ENCODE measurements at regions not wholly inside any gene's neighbourhood (a gene's known extent, or its start where the extent isn't known, plus 50 kb on each side); places are given as distances from the start of the nearest gene placed in this dataset.

DNA sequence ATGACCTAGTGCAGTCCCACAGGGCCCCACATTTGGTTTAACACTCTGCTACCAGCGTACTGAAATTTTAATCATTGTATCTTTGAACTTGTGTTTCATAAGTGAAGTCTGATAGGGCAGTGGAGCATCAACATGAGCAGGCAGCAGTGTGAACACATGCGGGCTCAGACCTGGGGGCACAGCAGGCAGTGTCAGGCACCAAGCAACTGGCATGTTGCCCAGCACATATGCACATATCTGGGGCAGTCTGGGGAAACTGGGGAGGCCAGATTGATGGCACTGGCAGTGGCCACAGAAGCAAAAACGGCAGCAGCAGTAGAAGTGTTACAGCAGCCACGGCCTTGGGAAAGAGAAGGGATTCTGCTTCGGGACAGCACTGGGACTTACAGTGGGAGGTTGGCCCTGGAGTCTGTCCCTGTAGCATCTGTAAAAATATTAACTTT is 353.9 kb upstream of the KCNMB2 start:
- TF ChIP-seq, protein P1, sequence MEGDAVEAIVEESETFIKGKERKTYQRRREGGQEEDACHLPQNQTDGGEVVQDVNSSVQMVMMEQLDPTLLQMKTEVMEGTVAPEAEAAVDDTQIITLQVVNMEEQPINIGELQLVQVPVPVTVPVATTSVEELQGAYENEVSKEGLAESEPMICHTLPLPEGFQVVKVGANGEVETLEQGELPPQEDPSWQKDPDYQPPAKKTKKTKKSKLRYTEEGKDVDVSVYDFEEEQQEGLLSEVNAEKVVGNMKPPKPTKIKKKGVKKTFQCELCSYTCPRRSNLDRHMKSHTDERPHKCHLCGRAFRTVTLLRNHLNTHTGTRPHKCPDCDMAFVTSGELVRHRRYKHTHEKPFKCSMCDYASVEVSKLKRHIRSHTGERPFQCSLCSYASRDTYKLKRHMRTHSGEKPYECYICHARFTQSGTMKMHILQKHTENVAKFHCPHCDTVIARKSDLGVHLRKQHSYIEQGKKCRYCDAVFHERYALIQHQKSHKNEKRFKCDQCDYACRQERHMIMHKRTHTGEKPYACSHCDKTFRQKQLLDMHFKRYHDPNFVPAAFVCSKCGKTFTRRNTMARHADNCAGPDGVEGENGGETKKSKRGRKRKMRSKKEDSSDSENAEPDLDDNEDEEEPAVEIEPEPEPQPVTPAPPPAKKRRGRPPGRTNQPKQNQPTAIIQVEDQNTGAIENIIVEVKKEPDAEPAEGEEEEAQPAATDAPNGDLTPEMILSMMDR (conservative IDR thresholded peaks at IDR 0.05; ENCODE audit: low read length), result no peak
- no peak for TF ChIP-seq EZH2phosphoT487 (IDR thresholded peaks at IDR 0.05; ENCODE audit: borderline replicate concordance)

Data from Loucy (cell line).